Activated naive CD4-positive, alpha-beta T cell (primary cell): ENCODE measurements at regions not wholly inside any gene's neighbourhood (a gene's known extent, or its start where the extent isn't known, plus 50 kb on each side); places are given as distances from the start of the nearest gene placed in this dataset.
"Not testable (repeated sequence)": the region's sequence is repeated elsewhere in the genome, so short reads cannot be mapped to it uniquely, and the experiment has no call there.

ENCODE experiments used
- DNase-seq, 4 experiments: peaks; one replicate each; lab custom pipeline; 2025; lab: John Stamatoyannopoulos, UW

DNA sequence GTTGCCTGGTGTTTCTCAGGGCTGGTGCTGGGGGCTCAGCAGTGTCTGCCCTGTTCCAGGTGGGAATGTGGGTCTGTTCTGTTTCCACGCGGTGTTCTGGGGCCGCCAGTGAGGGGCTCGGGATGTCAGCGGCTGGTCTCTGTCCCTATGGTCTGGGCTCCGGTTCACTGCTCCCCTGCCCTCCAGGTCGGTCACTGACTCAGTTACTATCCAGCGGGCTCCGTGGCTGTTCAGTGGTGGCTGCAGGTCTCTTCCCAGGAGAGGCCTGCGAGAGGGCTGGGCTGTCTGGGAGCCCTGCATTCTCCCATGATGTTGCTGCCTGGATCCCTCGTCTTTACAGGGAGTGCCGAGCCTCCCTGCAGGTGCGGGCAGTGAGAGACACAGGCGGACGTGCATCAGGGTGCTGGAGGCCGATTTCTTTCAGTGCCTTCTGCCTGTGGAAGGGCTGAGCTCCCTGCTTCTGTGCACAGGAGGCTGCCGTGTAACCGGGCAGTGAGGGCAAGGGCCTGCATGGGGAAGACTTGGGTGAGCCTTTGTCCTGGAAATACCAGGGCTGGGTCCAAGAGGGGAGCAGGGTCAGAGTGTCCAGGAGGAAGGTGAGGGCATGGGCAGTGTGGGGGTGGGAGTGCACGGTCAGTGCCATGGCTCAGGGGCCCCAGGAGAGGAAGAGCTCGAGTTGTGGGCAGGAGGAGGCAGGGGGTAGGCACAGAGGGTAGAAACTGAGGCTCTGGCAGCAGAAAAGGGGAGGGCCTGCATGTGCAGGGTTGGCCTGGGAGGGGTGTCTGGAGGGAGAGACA, 391.0 kb downstream of the TMEM121 start:
- DNase-seq, result not testable (repeated sequence)

DNA sequence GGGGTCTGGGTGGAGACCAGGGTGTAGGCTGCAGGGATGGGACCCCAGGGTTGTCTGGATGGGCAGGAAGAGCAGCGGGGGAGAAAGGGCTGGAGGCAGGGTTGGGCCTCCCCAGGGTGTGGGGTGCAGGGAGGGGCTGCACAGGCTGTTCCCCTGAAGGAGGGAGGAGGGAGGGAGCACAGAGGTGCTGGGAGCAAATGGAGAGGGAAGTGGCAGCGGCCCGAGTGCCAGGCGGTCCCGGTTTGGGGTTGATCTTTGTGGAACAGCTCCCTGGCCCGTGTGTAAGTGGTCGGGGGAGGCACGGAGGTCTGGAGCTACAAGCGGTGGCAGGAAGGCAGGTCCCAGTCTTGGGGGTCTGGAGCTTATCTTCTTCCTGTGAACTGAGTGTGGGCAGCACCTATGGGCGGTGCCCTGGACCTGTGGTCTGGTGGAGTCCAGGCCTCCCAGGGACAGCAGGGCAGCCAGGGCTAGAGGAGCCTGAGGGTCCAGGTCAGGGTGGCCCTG, 391.6 kb downstream of the TMEM121 start:
- DNase-seq, result no peak

DNA sequence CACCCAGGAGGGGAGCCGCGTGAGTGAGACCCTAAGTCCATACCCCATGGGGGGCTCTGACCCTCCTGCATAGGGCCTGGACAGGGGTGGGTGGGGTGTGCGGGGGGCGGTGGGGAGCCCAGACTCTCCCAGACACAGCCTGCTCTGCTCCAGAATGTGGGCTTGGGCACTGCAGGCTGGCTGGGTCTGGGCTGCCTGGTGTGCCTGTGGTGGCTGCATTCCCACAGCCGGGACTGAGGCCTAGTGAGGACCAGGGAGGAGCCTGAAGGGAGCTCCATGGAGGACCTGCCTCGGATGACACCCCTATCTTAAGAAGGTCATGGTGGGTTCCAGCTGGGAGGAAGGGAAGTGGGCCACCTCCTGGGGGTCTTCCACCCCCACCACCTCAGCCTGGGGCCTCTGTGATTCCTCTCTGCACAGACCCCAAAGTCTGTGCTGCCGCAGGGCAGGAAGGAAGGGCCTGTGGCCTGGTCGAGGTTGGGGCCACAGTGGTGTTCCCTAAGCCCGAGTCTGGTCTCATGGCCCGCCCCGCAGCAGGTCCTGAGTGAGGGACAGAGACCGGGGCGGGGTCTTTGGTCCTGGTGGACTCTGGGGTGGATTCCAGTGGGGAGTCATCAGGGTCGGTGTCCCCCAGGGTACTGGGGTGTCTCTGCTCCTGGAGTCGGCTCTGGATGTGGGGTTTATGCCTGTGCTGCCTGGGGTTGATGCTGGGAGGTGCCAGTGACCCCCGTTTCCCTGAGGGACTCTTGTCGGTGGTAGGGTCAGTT, 392.3 kb downstream of the TMEM121 start:
- no peak for DNase-seq

DNA sequence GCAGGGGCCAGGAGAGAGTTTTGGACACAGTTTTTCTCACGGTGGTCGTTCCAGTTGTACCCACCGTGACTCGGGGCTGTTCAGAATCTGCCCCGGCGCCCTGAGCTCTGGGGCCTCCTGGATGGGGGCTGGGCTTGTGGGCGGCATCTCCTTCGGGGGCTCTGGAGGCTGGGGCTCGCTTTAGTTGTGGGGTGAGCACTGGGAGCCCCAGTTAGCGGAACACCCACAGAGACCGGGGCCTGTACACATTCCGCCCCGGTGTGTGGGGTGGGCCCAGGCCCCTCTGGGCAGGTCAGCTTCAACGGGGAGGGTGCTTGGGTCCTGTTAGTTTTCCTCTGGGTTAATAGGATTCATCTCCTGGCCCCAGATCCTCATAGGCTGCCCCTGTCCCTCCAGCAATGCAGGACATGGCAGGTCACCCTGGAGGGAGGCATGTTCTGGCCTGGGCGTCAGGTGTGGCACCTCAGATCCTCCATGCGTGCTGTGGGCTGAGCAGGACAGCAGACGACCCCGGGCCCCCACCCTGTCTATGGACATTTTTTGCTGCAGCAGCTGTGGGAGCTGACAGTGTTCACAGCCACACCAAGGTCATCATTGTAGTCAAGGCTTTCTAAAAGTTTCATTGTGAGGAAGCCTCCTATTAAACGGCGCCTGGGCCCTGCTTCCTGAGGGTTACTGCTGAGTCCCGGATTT, 393.2 kb downstream of the TMEM121 start:
- DNase-seq, result no peak

DNA sequence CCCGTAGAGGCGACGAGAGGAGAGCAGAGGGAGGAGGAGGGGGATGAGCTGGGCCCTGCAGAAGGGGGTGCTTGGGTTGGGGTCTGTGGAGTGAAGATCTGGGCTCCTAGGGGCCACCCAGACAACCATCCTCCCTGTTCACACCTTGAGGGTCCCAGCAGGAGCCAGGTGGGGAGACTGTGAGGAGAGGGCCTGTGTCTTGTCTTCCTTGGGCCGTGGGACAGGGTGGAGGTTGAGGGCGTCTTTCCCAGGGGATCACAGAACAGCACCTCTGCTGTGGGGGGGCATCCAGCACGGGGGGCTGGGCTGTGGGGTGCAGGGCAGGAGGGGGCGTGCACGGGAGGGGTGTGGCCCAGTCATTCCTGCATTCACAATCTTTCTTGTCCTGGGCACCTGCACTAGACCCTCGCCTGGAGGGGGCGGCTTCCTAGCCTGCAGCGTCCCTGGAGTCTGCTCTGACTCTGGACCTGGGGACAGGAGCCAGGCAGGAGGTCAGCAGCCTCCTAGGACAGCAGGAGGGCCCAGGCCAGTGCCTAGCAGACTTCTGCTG, 393.8 kb downstream of the TMEM121 start:
- not testable (repeated sequence) for DNase-seq

DNA sequence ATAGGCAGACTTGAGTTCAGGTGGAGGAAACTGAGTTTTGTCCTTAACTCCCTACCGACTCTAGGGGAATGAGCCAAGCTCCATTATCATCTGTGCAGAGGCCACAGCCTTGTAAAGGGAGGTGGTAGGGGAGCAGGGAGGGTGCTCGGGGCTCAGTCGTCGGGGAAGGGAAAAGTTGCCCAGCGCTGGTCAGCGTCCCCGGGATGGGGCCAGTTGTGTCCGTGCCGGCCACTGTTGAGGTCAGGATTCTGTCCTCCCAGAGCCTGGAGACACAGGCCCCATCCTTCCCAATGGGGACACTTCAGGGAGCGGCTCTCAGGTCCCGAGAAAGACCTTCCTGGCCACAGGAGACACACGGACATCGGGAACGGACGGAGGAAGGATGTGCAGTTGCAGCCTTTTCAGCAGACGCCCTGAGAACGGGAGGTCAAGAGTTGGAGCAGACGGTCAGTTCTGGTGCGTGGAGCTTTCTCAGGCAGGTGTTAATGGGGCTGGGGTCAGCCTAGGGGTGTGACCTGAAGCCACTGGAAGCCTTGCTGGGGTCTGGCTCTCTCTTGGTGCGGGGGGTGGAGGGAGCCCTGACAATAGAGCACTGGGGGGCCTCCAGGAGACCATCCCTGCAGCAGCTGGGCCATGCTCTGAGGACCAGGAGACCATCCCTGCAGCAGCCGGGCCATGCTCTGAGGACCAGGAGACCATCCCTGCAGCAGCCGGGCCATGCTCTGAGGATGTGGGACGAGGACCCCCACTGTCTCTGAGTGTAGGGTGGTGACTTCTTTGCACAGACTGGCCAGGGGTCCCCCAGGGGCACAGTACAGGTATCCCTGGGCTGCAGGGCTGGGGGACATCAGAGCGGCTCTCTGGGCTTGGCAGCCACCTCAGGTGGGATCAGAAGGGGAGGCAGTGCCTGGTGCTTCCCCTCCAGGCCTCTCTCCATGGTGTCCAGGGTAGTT, 394.7 kb downstream of the TMEM121 start:
- DNase-seq, result not testable (repeated sequence)

DNA sequence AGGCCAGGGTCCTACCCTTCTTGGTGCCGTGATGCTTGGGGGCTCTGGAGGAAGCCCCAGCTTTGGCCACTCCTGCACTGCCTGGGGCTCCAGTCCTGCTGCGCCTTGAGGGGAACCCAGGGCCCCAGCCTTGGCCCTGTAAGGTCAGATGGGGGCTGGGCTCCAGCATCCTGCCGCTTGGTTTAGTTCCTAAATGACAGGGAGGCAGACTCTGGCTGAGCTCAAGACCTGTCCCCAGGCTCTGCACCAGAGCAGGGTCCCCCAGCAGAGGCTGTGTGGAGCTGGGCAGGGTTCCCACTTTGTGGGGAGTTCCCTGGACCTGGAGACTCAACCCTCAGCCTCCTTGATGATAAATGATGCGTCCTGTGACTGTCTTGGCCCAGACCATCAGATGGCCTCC, 395.4 kb downstream of the TMEM121 start:
- not testable (repeated sequence) for DNase-seq

DNA sequence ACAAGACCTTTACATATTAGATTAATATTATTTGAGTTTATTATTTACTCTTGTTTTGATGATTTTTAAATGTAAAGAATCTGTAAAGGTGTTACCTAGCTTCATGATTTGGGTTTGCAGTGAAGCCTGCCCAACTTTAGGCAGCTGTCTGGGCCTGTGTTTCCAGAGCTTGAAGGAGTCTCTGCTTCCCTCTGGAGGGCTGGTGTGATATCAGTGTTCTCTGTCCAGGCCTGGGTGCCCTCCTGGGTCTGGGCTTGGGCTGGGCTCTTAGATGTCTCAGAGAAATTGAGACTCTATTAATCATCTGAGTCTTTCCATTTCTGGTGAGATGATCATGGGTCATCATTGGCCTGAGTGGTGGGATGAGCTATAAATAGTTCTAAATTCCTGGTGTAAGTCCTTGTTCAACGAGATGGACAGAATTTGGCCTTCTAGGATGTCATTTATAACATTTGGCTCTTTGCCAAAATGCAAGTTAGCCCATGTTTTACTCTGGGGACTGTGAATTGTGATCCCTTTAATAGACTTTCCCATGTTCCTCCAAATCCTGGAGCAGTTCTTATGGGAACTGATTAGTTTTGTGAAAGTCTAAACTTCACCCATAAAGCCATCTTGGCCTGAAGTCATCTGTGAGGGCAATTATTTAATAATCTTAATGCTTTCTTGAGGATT, 397.3 kb downstream of the TMEM121 start:
- not testable (repeated sequence) for DNase-seq

DNA sequence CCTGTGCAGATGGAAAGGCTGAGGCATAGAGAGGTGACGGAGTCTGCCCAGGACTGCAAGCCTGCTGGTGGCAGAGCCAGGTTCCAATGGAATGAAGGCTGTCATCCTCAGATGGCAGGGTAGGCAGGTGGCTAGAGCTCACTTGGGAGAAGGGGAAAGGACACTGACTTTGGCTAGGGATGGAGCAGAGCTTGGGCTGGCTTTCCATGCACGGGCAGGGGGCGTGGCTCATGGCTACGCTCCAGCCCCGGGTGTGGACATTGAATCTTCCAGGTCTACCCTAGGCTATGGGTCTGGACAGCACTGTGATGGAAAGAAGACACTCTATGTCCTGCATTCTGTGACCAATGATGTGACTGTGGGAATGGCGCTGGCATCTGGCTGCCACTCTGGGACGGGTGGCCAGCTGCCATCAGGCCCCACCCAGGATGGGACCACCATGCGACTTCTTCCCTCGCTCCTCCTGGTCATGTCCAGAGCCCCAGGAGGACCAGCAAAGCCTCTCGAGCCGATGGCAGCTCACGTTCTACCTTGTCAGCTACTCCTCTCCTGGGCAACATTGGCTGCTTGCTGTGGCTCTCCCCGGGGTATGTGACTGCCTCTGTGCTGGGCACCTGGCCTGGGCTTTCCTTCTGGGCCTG, 398.7 kb downstream of the TMEM121 start:
- DNase-seq, result no peak

DNA sequence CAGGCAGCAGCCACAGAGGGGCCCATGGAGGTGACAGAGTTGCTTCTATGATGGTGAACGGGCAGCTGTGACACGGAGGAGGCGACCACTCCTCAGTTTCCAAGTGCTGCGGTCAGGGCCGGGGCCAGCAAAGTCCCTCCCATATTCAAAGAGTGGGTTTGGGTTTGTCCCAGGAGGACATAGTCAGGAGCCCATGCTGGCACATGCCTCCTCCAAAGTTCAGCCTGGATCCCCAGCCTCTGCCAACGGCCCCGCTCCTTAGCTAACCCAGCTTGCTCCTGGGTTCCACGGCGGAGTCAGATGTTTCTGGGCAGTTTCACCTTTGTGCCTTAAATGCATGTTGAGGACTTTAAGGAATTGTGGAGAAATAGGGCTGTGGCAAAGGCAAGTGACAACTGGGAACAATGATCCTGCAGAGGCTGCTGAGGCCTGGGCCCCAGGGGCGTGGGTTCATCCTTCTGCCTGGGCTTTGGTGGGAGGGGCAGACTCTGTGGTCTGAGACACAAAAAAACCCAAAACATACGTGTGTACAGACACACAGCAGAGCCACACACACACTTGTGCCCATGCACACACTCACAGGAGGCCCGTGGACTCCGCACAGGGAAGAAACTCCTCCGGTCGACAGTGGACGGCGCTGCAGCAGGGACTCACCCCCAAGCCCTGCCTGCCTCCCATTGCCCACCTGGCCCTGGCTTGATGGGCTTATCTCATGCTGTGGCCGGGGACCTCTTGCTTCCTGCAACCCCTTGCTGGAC, 399.4 kb downstream of the TMEM121 start:
- no peak for DNase-seq

DNA sequence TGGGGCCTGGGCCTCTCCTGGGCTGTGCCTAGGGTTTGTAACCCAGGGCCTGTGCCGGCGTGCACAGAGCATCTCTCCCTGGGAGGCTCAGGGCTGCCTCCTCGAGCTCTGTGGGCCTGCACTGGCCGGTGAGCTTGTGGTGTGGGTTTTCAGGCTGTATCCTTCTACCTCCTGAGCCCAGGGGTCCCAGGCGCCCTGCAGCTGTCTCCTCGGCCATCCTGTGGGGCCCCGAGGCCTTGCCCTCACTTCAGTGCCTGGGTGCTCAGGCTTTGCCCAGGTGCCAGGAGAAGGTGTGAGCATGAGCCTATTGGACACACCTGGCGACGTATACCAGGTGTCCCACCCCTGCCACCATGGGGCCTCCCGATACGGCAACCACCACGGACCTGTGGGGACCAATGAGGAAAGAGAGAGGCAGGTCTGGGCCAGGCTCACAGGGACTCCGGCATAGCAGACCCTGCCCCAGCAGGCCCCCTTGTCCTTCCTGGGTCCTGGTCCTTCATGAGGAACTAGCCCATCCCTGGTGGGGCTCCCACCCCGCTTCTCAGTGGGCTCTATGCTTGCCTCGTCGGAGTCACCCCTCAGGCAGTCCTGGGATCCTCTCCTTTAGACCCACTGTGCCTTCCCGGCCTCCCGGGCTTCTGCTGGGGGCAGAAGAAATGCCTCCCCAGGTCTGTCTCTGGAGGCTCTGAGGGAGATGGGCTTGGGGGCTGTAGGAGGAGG, 400.2 kb downstream of the TMEM121 start:
- no peak for DNase-seq

DNA sequence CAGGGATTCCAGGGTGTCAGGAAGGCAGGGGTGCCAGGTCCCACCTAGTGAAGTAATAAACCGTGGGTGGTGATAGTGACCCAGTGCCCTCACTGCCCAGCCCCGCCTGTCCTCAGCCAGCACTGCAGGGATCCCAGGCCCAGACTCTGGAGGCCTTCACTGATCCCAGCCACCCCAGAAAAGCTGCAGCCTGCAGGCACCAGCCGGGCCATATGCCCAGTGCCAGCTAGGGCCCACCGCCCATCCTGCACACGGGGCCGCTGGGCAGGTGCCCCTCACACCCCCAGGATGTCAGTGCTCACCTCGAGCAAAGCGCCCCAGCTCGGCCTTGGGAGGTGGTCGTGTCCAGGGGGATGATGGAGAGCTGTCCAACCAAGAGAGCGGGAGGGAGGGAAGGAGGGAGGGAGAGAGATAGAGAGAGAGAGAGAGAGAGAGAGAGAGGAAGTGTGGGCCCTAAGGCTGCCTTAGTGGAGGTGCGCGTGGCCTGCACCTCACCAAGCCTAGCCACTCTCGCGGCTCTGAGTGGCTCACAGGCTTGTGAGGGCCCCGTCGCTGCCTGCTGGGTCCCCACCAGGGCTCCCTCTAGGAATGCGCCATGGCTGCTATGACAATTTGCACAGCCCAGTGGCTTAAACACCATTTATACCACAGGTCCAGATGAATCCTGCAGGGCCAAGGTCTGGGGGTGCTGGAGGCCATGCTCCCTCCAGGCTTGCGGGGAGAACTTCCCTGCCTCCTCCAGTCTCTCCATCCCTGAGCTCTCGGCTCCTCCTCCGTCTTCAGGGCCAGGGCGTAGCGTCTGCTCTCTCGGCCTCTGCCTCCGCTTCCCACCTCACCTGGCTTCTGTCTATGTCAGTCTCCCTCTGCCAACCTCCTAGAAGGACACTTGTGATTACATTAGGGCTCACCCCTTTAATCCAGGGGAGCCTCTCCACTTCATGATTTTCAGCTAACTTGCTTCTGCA, 401.0 kb downstream of the TMEM121 start:
- no peak for DNase-seq

DNA sequence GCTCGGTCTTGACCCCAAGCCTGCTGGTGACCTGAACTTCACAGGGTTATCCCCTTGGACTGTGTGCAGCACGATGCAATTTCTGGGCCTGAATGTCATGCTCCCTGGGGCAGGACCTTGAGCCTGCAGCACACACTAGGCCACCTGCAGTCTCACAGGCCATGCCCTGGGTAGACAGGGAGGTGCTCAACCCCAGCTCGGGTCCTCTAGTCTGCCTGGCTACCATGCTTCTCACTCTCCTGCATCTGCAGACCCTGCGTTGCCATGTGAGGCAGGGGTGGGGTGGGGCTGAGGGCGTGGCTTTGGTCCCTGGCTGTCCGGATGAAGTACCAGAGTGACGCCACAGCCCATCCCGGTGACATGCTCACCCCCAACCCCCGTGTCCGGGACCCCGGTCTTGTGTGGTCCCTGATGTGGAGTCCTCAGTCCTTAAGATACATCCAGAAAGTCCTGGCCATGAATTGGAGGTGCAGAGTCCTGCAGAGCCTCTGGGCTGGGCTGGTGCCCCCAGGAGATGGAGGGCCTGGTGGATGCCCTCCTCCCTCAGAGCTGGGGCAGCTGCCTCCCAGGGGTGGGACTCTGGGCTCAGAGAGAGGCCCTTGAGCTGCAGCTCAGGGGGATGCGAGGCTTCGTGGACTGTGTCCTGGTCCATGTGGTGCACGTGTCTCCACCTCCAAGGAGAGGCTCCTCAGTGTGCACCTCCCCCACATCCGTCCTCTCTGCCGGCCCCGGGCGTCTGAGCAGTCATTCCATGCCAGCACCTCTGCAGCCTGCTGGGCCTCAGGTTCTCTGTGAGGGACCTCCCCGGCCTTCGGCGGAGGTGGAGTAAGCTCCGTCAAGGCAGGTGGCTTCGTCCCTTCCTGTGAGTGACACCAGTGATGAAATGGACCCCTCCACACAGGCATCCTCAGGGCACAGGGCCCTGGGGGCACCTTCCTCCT, 402.1 kb downstream of the TMEM121 start:
- not testable (repeated sequence) for DNase-seq

DNA sequence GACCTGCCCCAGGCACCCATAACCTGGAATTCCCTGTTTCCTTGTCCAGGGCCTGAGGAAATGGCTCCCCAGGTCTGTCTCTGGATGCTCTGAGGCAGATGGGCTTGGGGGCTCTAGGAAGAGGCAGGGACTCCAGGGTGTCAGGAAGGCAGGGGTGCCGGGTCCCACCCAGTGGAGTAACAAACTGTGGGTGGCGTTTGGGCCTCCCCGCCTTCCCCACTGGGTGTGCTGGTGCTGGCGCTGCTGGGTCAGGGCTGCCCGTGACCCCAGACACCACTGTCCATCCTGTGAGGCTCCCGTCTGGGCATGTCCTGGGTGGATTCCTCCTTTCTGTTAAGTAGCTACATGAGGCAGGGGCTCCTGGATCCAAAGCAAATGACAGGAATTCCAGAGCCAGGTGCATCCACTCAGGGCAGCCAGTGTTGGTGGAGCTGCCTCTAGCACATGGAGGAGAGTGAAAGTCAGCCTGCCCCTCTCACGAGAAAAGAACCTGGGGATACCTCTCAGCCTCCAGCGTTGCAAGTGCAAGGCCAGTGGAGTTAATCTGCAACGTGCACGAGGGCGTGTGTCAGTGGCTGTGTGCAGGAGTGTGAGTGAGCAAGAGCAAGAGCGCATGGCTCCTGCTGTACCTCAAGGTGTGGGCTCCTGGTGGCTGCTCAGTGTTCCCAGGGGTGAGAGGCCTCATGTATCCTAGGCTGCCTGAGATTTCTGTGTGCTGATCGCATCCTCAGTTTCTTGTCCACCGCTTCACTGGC, 403.1 kb downstream of the TMEM121 start:
- no peak for DNase-seq

DNA sequence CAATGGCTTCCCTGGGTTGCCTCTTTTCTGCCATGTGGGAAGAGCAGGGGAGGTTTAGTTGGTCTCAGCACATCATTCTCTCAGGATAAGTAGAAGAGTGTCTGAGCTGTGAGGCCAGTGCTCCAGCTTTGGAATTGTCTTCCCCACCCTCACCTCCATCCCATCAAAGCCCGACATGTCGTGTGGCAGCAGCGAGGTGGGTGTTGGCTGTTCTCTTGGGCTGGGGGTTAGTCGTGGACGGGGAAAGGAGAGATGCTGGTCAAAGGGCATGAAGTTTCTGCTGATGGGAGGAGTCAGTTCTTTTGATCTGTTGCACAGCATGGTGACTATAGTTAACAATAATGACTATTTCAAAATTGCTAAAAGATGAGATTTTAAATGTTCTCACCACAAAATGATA, 404.2 kb downstream of the TMEM121 start:
- no peak for DNase-seq
